PC-3 (cell line): ENCODE measurements at regions not wholly inside any gene's neighbourhood (a gene's known extent, or its start where the extent isn't known, plus 50 kb on each side); places are given as distances from the start of the nearest gene placed in this dataset.
A peak's percentile ranks its signal among the peaks of the same experiment; 100 is the strongest.
"Not testable (repeated sequence)": the region's sequence is repeated elsewhere in the genome, so short reads cannot be mapped to it uniquely, and the experiment has no call there.

Source experiments
- ATAC-seq: fragments of 200-7000 bp; cut with Tn5 transposase; 2 replicates; pipeline ENCODE4 v1.9.1; 2020; ENCODE audit warnings: mild to moderate bottlenecking, moderate library complexity
- BruUV-seq: library from RNA; stranded (reverse); fragments of 400-500 nt; replicated peaks from 2 replicates; lab custom pipeline; 2021; lab: Mats Ljungman, UMichigan
- CTCF ChIA-PET: fragments of 300-600 bp; sonication (Branson Sonifier 250); formaldehyde crosslinking; loops from one replicate; lab custom pipeline; 2022; ENCODE audit warnings: antibody characterized with exemption; lab: Charles Lee
- POLR2A ChIA-PET: fragments of 300-600 bp; sonication (Branson Sonifier 250); formaldehyde crosslinking; loops from one replicate; lab custom pipeline; 2022; ENCODE audit warnings: antibody characterized with exemption; ENCODE audit not compliant: unreplicated experiment; lab: Charles Lee
- DNase-seq: peaks from one replicate; pipeline ENCODE4 v3.0.0-alpha.2; 2015
- H2AFZ ChIP-seq: fragments of 300-600 bp; sonication (generic); 2 replicates; pipeline ENCODE4 v1.6.0; 2016; ENCODE audit warnings: antibody characterized with exemption, low read length
- H3F3A ChIP-seq: fragments of 300-600 bp; sonication (generic); one replicate; pipeline ENCODE4 v1.6.0; 2017; ENCODE audit warnings: antibody characterized with exemption, low read length, control low read depth, mild to moderate bottlenecking; ENCODE audit not compliant: unreplicated experiment
- H3K27ac ChIP-seq: fragments of 300-600 bp; sonication (generic); 2 replicates; pipeline ENCODE4 v1.5.1; 2016; ENCODE audit warnings: mild to moderate bottlenecking, low read length
- H3K27me3 ChIP-seq: fragments of 300-600 bp; sonication (generic); 2 replicates; pipeline ENCODE4 v1.6.1; 2016; ENCODE audit warnings: low read length, mixed read lengths
- H3K36me3 ChIP-seq: fragments of 300-600 bp; sonication (generic); 2 replicates; pipeline ENCODE4 v1.6.1; 2016; ENCODE audit warnings: low read depth, mixed run types, low read length, mixed read lengths
- H3K4me1 ChIP-seq: fragments of 300-600 bp; sonication (generic); 2 replicates; pipeline ENCODE4 v1.5.1; 2016; ENCODE audit warnings: low read length; ENCODE audit not compliant: insufficient read depth
- H3K4me2 ChIP-seq: fragments of 300-600 bp; sonication (generic); 2 replicates; pipeline ENCODE4 v1.6.0; 2016; ENCODE audit warnings: low read length
- H3K4me3 ChIP-seq: fragments of 300-600 bp; sonication (generic); 2 replicates; pipeline ENCODE4 v1.5.1; 2016; ENCODE audit warnings: mild to moderate bottlenecking, low read length, mixed read lengths
- H3K79me2 ChIP-seq: fragments of 300-600 bp; sonication (generic); 2 replicates; pipeline ENCODE4 v1.6.1; 2017; ENCODE audit warnings: low read length, mixed read lengths
- H3K9ac ChIP-seq: fragments of 300-600 bp; sonication (generic); 2 replicates; pipeline ENCODE4 v1.6.0; 2016; ENCODE audit warnings: mild to moderate bottlenecking, low read length
- H3K9me2 ChIP-seq: fragments of 300-600 bp; sonication (generic); replicated peaks from 2 replicates; pipeline ENCODE4 v1.6.1; 2016; ENCODE audit warnings: mixed run types, low read length, mixed read lengths
- H3K9me3 ChIP-seq: fragments of 300-600 bp; sonication (generic); 2 replicates; pipeline ENCODE4 v1.6.1; 2016; ENCODE audit warnings: low read length, mixed read lengths
- H4K20me1 ChIP-seq: fragments of 300-600 bp; sonication (generic); 2 replicates; pipeline ENCODE4 v1.6.1; 2016; ENCODE audit warnings: low read length, mixed read lengths
- intact Hi-C: fragments of 100-400 bp; cut with micrococcal nuclease; formaldehyde crosslinking; loops from 2 replicates; pipeline ENCODE4 v1.9.0; 2023

DNA sequence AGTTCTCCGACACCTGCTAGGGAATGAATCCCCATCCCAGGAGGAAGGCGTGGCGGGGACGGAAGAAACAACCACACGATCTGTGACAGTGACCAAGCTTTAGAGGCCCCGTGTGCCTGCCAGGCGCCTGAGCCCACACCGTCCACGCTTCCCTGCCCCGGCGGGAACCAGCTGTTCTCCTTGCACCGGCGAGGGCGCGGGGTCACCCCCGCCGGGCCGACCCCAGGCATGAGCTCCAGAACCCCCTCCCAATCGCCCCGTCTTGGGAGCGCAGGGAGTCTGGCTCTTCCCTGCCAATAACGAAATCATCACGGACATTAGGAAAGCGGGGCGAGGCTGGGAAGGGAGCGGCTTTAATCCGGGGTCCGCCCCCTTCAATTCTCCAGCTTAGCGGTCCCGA is 133.3 kb downstream of the POTEG start:
- H3K9me2 ChIP-seq, H4K20me1 ChIP-seq, H3K27ac ChIP-seq, H2AFZ ChIP-seq, H3K4me1 ChIP-seq, POLR2A ChIA-PET, intact Hi-C loops, BruUV-seq, H3F3A ChIP-seq, H3K9ac ChIP-seq, H3K4me3 ChIP-seq, CTCF ChIA-PET, H3K36me3 ChIP-seq, H3K9me3 ChIP-seq, ATAC-seq, H3K4me2 ChIP-seq, H3K27me3 ChIP-seq, DNase-seq, H3K79me2 ChIP-seq: not testable (repeated sequence)

DNA sequence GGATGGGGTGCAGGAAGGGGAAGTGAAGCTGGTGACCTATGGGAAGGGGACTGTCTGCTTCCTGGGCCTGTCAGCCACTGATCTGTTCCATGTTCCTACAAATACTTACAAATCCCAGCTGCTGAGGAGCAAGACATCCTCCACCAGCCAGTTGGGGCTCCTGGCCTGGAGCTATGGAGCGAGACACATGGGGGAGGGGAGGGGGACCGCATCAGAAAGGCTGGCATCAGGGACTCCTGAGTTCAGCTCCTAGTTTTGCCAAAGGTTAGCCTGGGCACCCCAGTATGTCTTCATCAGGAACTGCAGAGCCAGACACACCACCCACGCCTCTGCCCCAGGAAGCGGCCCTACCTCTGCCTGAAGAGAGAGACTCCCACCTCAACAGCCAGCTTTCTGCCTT is 130.3 kb downstream of the POTEG start:
- not testable (repeated sequence) for H3F3A ChIP-seq

DNA sequence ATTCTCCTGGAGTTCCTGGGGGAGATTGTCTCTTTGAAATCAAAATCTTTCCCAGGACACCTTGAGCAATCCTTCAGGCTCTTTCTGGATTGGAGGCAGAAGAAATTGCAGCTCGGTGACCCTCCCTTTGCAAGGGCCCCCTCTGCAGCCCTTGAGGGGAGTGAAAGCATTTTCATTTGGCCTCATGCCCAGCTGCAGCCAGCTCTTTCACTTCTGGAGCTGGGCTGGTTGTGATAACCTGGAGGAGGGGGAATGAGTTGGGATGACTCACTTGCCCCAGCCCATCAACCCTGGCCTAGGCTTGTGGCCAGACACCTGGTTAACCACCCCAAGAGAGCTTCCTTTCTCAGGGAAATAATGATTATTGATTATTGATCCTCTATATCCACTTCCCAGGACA is 129.7 kb downstream of the POTEG start:
- TSS peak; percentile 6 for BruUV-seq
- POLR2A ChIA-PET, DNase-seq: not testable (repeated sequence)

More for the DNA sequence above, 130.3 kb downstream of the POTEG start:
- H3K9ac ChIP-seq, DNase-seq, ATAC-seq, POLR2A ChIA-PET, H3K36me3 ChIP-seq, CTCF ChIA-PET, H3K79me2 ChIP-seq, H3K9me3 ChIP-seq, H3K4me2 ChIP-seq, H3K9me2 ChIP-seq, BruUV-seq, H3K27ac ChIP-seq, H3K27me3 ChIP-seq, H4K20me1 ChIP-seq, intact Hi-C loops, H3K4me1 ChIP-seq, H3K4me3 ChIP-seq, H2AFZ ChIP-seq: not testable (repeated sequence)

GRCh38 chr14:19304918-19305317 is 129.2 kb downstream of the POTEG start:
- intact Hi-C loops, POLR2A ChIA-PET, H3K27me3 ChIP-seq, H4K20me1 ChIP-seq, H3F3A ChIP-seq, H2AFZ ChIP-seq, H3K9me3 ChIP-seq, H3K36me3 ChIP-seq, H3K9me2 ChIP-seq, BruUV-seq, H3K4me3 ChIP-seq, CTCF ChIA-PET, ATAC-seq, H3K79me2 ChIP-seq, H3K4me2 ChIP-seq, H3K9ac ChIP-seq, H3K27ac ChIP-seq, DNase-seq, H3K4me1 ChIP-seq: not testable (repeated sequence)

More for the DNA sequence above, 129.7 kb downstream of the POTEG start:
- H3K4me2 ChIP-seq, H3K4me1 ChIP-seq, ATAC-seq, H3K4me3 ChIP-seq, H3K9ac ChIP-seq, H4K20me1 ChIP-seq, H3K27ac ChIP-seq, H3K9me2 ChIP-seq, H2AFZ ChIP-seq, H3K27me3 ChIP-seq, H3F3A ChIP-seq, H3K9me3 ChIP-seq, intact Hi-C loops, H3K36me3 ChIP-seq, H3K79me2 ChIP-seq, CTCF ChIA-PET: not testable (repeated sequence)

- H3K36me3 ChIP-seq, H3K4me1 ChIP-seq, intact Hi-C loops, CTCF ChIA-PET, ATAC-seq, H3F3A ChIP-seq, BruUV-seq, H3K9me2 ChIP-seq, H3K4me2 ChIP-seq, H3K9me3 ChIP-seq, H3K79me2 ChIP-seq, H3K4me3 ChIP-seq, H4K20me1 ChIP-seq, H3K27me3 ChIP-seq, H2AFZ ChIP-seq, H3K9ac ChIP-seq, H3K27ac ChIP-seq, POLR2A ChIA-PET, DNase-seq: not testable (repeated sequence)
Observed at GRCh38 chr14:19305776-19306175, 128.4 kb downstream of the POTEG start.

DNA sequence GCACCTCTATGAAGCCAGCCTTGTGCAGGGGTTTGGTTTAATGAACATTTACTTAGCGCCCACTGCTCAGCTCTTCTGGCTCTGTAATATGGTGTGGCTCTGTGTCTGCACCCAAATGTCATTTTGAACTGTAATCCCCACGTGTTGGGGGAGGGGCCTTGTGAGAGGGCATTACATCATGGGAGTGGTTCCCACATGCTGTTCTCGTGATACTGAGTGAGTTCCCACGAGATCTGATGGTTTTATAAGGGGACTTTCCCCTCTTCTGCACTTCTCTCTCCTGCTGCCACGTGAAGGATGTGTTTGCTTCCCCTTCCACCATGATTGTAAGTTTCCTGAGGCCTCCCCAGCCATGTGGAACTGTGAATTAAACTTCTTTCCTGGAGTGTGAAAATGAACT is 127.7 kb downstream of the POTEG start:
- not testable (repeated sequence) for H3F3A ChIP-seq

DNA sequence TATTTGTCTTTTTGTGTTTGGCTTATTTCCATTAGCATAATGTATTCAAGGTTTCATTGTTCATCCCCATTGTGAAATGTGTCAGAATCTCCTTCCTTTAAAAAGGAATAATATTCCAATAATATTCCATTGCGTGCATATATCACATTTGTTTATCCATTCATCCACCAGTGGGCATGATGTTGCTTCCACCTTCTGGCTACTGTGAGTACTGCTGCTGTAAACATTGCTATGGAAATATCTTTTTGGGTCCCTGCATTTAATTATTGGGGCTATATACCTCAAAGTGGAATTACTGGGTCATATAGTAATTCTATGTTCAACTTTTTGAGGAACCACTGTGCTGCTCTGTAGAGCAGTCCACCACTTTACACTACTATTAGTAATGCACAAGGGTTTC is 123.1 kb downstream of the POTEG start:
- H3K36me3 ChIP-seq, H3K4me2 ChIP-seq, H3K4me1 ChIP-seq, intact Hi-C loops, H2AFZ ChIP-seq, H3F3A ChIP-seq, H3K79me2 ChIP-seq, POLR2A ChIA-PET, H3K9me3 ChIP-seq, H3K9ac ChIP-seq, H3K27me3 ChIP-seq, H4K20me1 ChIP-seq, H3K27ac ChIP-seq, H3K4me3 ChIP-seq, CTCF ChIA-PET, DNase-seq, BruUV-seq, H3K9me2 ChIP-seq: not testable (repeated sequence)
- peak; percentile 46; the same call in 1 of the 2 replicates for ATAC-seq

More for the DNA sequence above, 127.7 kb downstream of the POTEG start:
- H3K36me3 ChIP-seq, H3K9ac ChIP-seq, CTCF ChIA-PET, H4K20me1 ChIP-seq, H3K9me3 ChIP-seq, H3K9me2 ChIP-seq, H3K27me3 ChIP-seq, H3K27ac ChIP-seq, H3K4me2 ChIP-seq, POLR2A ChIA-PET, intact Hi-C loops, H2AFZ ChIP-seq, H3K4me1 ChIP-seq, H3K79me2 ChIP-seq, DNase-seq, H3K4me3 ChIP-seq, ATAC-seq: not testable (repeated sequence)
- BruUV-seq, result TSS peak; percentile 25
